ENCODE measurements at regions not wholly inside any gene's neighbourhood (a gene's known extent, or its start where the extent isn't known, plus 50 kb on each side); places are given as distances from the start of the nearest gene placed in this dataset.

- H3K4me1 ChIP-seq, result peaks cover 4% of the 10 kb centered on the region
- no peak overlapping the region for H3K27ac ChIP-seq
- intact Hi-C loops (cut with DNase I; ENCODE audit: low total_unique reads), result no loop called here
- no peak for TF ChIP-seq POLR2A (IDR thresholded peaks at IDR 0.05)
- TF ChIP-seq, protein P1, sequence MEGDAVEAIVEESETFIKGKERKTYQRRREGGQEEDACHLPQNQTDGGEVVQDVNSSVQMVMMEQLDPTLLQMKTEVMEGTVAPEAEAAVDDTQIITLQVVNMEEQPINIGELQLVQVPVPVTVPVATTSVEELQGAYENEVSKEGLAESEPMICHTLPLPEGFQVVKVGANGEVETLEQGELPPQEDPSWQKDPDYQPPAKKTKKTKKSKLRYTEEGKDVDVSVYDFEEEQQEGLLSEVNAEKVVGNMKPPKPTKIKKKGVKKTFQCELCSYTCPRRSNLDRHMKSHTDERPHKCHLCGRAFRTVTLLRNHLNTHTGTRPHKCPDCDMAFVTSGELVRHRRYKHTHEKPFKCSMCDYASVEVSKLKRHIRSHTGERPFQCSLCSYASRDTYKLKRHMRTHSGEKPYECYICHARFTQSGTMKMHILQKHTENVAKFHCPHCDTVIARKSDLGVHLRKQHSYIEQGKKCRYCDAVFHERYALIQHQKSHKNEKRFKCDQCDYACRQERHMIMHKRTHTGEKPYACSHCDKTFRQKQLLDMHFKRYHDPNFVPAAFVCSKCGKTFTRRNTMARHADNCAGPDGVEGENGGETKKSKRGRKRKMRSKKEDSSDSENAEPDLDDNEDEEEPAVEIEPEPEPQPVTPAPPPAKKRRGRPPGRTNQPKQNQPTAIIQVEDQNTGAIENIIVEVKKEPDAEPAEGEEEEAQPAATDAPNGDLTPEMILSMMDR (IDR thresholded peaks at IDR 0.05), result no peak
- H3K4me3 ChIP-seq, result no peak overlapping the region
- WGBS, 2 donors, result 24 to 41% methylated on average over 2 of the region's 2 CpGs
- H3K27me3 ChIP-seq, result no peaks in the 10 kb centered on the region
- H3K36me3 ChIP-seq (ENCODE audit: low read depth, missing control alignments), result no peaks in the 10 kb centered on the region
- H3K9me3 ChIP-seq, result no peaks in the 10 kb centered on the region
- peak; percentile 41 for DNase-seq
Observed at GRCh38 chr13:32883474-32883873, 132.7 kb upstream of the KL start.

- H3K4me3 ChIP-seq, result no peak overlapping the region
- no peak for TF ChIP-seq POLR2A (IDR thresholded peaks at IDR 0.05)
- TF ChIP-seq, protein P1 (IDR thresholded peaks at IDR 0.05), result no peak
- no peaks in the 10 kb centered on the region for H3K27me3 ChIP-seq
- 88 to 99% methylated on average over 3 of the region's 3 CpGs for whole genome bisulfite sequencing, 2 donors
- no peaks in the 10 kb centered on the region for H3K9me3 ChIP-seq
- DNase-seq, result no peak
- no peaks in the 10 kb centered on the region for H3K36me3 ChIP-seq (ENCODE audit: low read depth, missing control alignments)
- intact Hi-C loops (cut with DNase I; ENCODE audit: low total_unique reads), result no loop called here
- H3K27ac ChIP-seq, result no peak overlapping the region
- peaks cover 4% of the 10 kb centered on the region for H3K4me1 ChIP-seq
Observed at GRCh38 chr13:32887617-32888016, 128.6 kb upstream of the KL start.

- DNase-seq, result no peak
- whole genome bisulfite sequencing, 2 donors, result 93 to 97% methylated on average over 3 to 6 of the region's 6 CpGs
- no peak overlapping the region for H3K27ac ChIP-seq
- H3K4me1 ChIP-seq, result no peaks in the 10 kb centered on the region
- no peaks in the 10 kb centered on the region for H3K27me3 ChIP-seq
- intact Hi-C loops (cut with DNase I; ENCODE audit: low total_unique reads), result no loop called here
- no peaks in the 10 kb centered on the region for H3K36me3 ChIP-seq (ENCODE audit: low read depth, missing control alignments)
- no peaks in the 10 kb centered on the region for H3K9me3 ChIP-seq
- no peak overlapping the region for H3K4me3 ChIP-seq
- TF ChIP-seq POLR2A (IDR thresholded peaks at IDR 0.05), result no peak
- TF ChIP-seq, protein P1 (IDR thresholded peaks at IDR 0.05), result no peak
Observed at GRCh38 chr13:32889986-32890565, 126.1 kb upstream of the KL start.

- intact Hi-C loops (cut with DNase I; ENCODE audit: low total_unique reads), result no loop called here
- H3K4me3 ChIP-seq, result no peak overlapping the region
Observed at GRCh38 chr13:32893176-32893575, 123.0 kb upstream of the KL start.

More at GRCh38 chr13:32893176-32893575, 123.0 kb upstream of the KL start:
- Histone ChIP-seq H3K4me1 (no peaks in the 10 kb centered on the region), H3K36me3 (ENCODE audit: low read depth, missing control alignments) (no peaks in the 10 kb centered on the region), H3K27ac (no peak overlapping the region), H3K9me3 (no peaks in the 10 kb centered on the region), H3K27me3 (no peaks in the 10 kb centered on the region)
- TF ChIP-seq, protein P1 (IDR thresholded peaks at IDR 0.05), result no peak
- no peak for TF ChIP-seq POLR2A (IDR thresholded peaks at IDR 0.05)
- no peak for DNase-seq
- WGBS, 2 donors, result 75 to 89% methylated on average over 5 to 6 of the region's 6 CpGs

Measured in testis (tissue), 2 donors.